Panc1 (cell line): ENCODE measurements at regions not wholly inside any gene's neighbourhood (a gene's known extent, or its start where the extent isn't known, plus 50 kb on each side); places are given as distances from the start of the nearest gene placed in this dataset.

Experiments used
- ATAC-seq: fragments of 200-7000 bp; cut with Tn5 transposase; 2 replicates; pipeline ENCODE4 v1.9.1; 2020; ENCODE audit warnings: mild to moderate bottlenecking, moderate library complexity
- BruUV-seq: library from RNA; stranded (reverse); fragments of 400-500 nt; replicated peaks from 2 replicates; lab custom pipeline; 2021; lab: Mats Ljungman, UMichigan
- CTCF ChIA-PET: fragments of 300-600 bp; sonication (Branson Sonifier 250); formaldehyde crosslinking; loops from one replicate; lab custom pipeline; 2022; ENCODE audit warnings: antibody characterized with exemption; lab: Charles Lee
- POLR2A ChIA-PET: fragments of 300-600 bp; sonication (Branson Sonifier 250); formaldehyde crosslinking; loops from one replicate; lab custom pipeline; 2022; ENCODE audit warnings: antibody characterized with exemption; lab: Charles Lee
- DNase-seq: peaks from one replicate; pipeline ENCODE4 v3.0.0-alpha.2; 2010; ENCODE audit warnings: low read depth, low spot score
- H3K27ac ChIP-seq: 2 replicates; pipeline ENCODE4 v1.5.1; 2011; ENCODE audit warnings: mild to moderate bottlenecking, low read length, inconsistent platforms
- H3K27me3 ChIP-seq: fragments of 200-500 bp; sonication (Bioruptor generic); 2 replicates; pipeline ENCODE4 v1.6.0; 2014; ENCODE audit warnings: low read length, inconsistent platforms; ENCODE audit not compliant: control insufficient read depth, insufficient read depth
- H3K36me3 ChIP-seq: fragments of 200-500 bp; sonication (Bioruptor generic); 2 replicates; pipeline ENCODE4 v1.5.1; 2014; ENCODE audit warnings: inconsistent platforms, mild to moderate bottlenecking, low read length, moderate library complexity; ENCODE audit not compliant: control insufficient read depth, insufficient read depth
- H3K4me1 ChIP-seq: 2 replicates; pipeline ENCODE4 v1.5.1; 2011; ENCODE audit warnings: inconsistent platforms, mild to moderate bottlenecking, low read length, moderate library complexity; ENCODE audit not compliant: control insufficient read depth, insufficient read depth
- H3K4me3 ChIP-seq, 2 experiments: 2 replicates each; pipeline ENCODE4 v1.5.1; 2011 to 2012; ENCODE audit warnings: low read depth in 2 of 2, low read length in 2 of 2, mild to moderate bottlenecking in 2 of 2, inconsistent platforms in 1 of 2, moderate library complexity in 1 of 2
- H3K9me3 ChIP-seq: fragments of 200-500 bp; sonication (Bioruptor generic); 2 replicates; pipeline ENCODE4 v1.5.1; 2014; ENCODE audit warnings: low read depth, mild to moderate bottlenecking, inconsistent platforms, low read length, moderate library complexity; ENCODE audit not compliant: control insufficient read depth, insufficient read depth
- POLR2AphosphoS5 ChIP-seq: IDR thresholded peaks from 2 replicates; pipeline ENCODE4 v1.6.1; 2012; ENCODE audit warnings: mild to moderate bottlenecking, low read depth, low read length, moderate library complexity
- REST ChIP-seq, 2 experiments: IDR thresholded peaks; 2 replicates each; pipeline ENCODE4 v1.6.1; 2011 to 2012; ENCODE audit warnings: low read depth in 2 of 2, control low read depth in 1 of 2, low read length in 1 of 2, mild to moderate bottlenecking in 1 of 2, moderate library complexity in 1 of 2; ENCODE audit not compliant: insufficient read depth in 1 of 2
- SIN3A ChIP-seq: IDR thresholded peaks from 2 replicates; pipeline ENCODE4 v1.6.1; 2012; ENCODE audit warnings: low read depth, mild to moderate bottlenecking, low read length, moderate library complexity, borderline replicate concordance; ENCODE audit not compliant: insufficient read depth
- TCF7L2 ChIP-seq: IDR thresholded peaks from 2 replicates; pipeline ENCODE4 v1.6.1; 2011; ENCODE audit warnings: mild to moderate bottlenecking, low read depth, low read length, inconsistent platforms
- in situ Hi-C: cut with HindIII; loops from 2 replicates; pipeline ENCODE4 v1.10.0; 2016; ENCODE audit warnings: low sequenced_read_pairs, low pct_unique_long_range_greater_than_20kb
- intact Hi-C: fragments of 100-400 bp; cut with micrococcal nuclease; formaldehyde crosslinking; loops from one replicate; pipeline ENCODE4 v1.10.0; 2022; ENCODE audit not compliant: unreplicated experiment
- TF ChIP-seq, protein P1 (sequence below): fragments of 450-650 bp; IDR thresholded peaks from 2 replicates; pipeline ENCODE4 v1.5.1; 2017; ENCODE audit warnings: mild to moderate bottlenecking

DNA sequence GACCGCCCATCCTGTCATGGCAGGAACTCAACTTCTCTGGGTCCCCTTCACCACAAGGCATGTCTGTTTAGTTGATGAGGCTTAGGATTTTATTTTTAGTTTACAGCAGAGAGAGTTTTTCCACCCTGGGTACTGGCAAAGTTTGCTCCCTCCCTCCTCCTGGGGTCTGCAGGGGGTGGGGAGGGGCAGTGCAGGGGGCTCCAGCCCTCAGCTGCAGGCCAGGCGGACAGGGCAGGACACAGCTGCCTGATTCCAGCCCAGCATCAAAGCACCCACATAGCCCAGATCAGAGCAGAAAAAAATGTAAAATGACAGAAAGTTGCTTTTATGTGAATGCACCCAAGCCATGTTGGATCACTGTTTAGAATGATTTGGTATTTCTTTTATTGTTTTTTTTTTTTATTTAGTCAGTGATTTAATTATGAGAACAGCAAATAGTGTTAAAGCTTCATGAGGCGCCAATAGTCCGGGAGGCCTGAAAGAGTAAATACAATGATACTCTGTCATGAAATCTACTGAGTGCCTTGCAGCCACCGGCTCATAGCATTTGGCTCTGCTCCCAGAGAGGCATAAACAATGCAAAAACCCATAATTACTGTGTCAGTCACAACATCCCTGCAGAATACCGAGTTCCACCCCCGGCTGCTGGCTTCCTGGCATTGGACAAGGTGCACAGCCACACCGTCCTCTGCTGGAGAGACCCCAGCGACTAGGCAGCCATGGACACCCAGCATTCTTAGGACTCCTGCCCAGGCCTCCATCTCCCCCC lies 923.5 kb downstream of the UQCRFS1 start:
- POLR2A ChIA-PET: no interaction called here
- CTCF ChIA-PET: no interaction called here
- Histone ChIP-seq H3K36me3 (no peaks in the 10 kb centered on the region), H3K9me3 (no peaks in the 10 kb centered on the region), H3K27ac (0 out of 2 replicates have a peak overlapping the region, but pooled peaks have one; percentile 3), H3K4me3 (no peak overlapping the region), H3K4me1 (peaks cover 11% of the 10 kb centered on the region; the same call in 1 of the 2 replicates), H3K27me3 (no peaks in the 10 kb centered on the region)
- intact Hi-C loops: no loop called here
- DNase-seq (no peak), ATAC-seq (peak; percentile 80)
- in situ Hi-C loops: no loop called here
- TF ChIP-seq SIN3A: no peak
- TF ChIP-seq, protein P1, sequence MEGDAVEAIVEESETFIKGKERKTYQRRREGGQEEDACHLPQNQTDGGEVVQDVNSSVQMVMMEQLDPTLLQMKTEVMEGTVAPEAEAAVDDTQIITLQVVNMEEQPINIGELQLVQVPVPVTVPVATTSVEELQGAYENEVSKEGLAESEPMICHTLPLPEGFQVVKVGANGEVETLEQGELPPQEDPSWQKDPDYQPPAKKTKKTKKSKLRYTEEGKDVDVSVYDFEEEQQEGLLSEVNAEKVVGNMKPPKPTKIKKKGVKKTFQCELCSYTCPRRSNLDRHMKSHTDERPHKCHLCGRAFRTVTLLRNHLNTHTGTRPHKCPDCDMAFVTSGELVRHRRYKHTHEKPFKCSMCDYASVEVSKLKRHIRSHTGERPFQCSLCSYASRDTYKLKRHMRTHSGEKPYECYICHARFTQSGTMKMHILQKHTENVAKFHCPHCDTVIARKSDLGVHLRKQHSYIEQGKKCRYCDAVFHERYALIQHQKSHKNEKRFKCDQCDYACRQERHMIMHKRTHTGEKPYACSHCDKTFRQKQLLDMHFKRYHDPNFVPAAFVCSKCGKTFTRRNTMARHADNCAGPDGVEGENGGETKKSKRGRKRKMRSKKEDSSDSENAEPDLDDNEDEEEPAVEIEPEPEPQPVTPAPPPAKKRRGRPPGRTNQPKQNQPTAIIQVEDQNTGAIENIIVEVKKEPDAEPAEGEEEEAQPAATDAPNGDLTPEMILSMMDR: 0 out of 2 replicates have a peak, but pooled peaks have one; percentile 16
- TF ChIP-seq TCF7L2: 0 out of 2 replicates have a peak, but pooled peaks have one; percentile 42
- no peak for TF ChIP-seq POLR2AphosphoS5
- BruUV-seq: no TSS peak

DNA sequence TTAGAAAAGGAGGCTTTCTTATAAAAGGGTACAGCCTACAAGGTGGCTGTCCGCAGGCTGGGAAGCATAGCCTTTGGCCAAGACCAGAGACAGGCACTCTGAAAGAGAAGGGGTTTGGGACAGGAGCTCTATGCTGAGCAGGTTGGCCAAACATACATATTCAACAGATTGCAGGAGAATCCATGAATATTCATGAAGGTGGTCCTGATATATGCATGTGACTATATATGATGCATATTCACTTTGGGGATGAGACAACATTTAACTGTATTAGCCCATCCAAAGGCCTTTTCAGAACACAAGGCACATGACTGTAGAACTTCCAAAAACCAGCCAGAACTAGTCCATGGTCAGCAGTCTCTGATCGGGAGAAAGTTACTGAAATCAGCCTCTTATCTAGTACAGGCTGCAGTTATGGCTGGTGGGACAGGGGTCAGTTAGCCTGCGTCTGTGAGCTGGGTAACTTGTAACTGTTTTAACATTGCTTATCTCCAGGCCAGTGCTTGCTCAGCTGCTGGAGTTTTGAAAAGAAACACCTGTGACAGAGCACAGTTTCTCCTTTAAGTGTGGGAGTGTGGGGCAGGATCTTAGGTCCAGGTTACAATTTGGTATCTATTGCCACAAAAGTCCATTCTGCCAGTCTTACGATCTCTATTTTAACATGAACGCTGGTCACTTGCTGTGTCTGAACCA lies 924.2 kb downstream of the UQCRFS1 start:
- ATAC-seq (0 out of 2 replicates have a peak, but pooled peaks have one; percentile 37), DNase-seq (no peak)
- TF ChIP-seq REST (IDR thresholded peaks at IDR 0.05; ENCODE audit: insufficient read depth in 1 of 2, low read depth in 2 of 2, low read length in 1 of 2) (no peak), TCF7L2 (no peak), SIN3A (no peak), POLR2AphosphoS5 (no peak)
- TF ChIP-seq, protein P1: no peak
- Histone ChIP-seq H3K4me1 (peaks cover 11% of the 10 kb centered on the region; the same call in 1 of the 2 replicates), H3K4me3 (no peak overlapping the region), H3K9me3 (no peaks in the 10 kb centered on the region), H3K36me3 (no peaks in the 10 kb centered on the region), H3K27ac (0 out of 2 replicates have a peak overlapping the region, but pooled peaks have one; percentile 3), H3K27me3 (no peaks in the 10 kb centered on the region)
- BruUV-seq: no TSS peak
- in situ Hi-C loops: no loop called here
- ChIA-PET POLR2A (no interaction called here), CTCF (no interaction called here)
- intact Hi-C loops: no loop called here
